GM13976 (cell line): ENCODE measurements at regions not wholly inside any gene's neighbourhood (a gene's known extent, or its start where the extent isn't known, plus 50 kb on each side); places are given as distances from the start of the nearest gene placed in this dataset.

ENCODE experiments used
- DNase-seq: peaks from one replicate; pipeline ENCODE4 v3.0.0; 2012; ENCODE audit warnings: low spot score
- in situ Hi-C: fragments of 300-500 bp; cut with MboI; formaldehyde crosslinking; loops from one replicate; pipeline ENCODE4 v1.12.0; 2022; ENCODE audit warnings: low sequenced_read_pairs, mixed read lengths, inconsistent platforms; ENCODE audit not compliant: unreplicated experiment
- TF ChIP-seq, protein P1 (sequence below): IDR thresholded peaks from 2 replicates; pipeline ENCODE4 v1.5.1; 2012; ENCODE audit warnings: borderline replicate concordance, mild to moderate bottlenecking; ENCODE audit not compliant: insufficient read depth; ENCODE audit errors: extremely low read depth, missing control alignments, control extremely low read depth

GRCh38 chr16:79788949-79789348 lies 188.4 kb upstream of the MAF start:
- TF ChIP-seq, protein P1, sequence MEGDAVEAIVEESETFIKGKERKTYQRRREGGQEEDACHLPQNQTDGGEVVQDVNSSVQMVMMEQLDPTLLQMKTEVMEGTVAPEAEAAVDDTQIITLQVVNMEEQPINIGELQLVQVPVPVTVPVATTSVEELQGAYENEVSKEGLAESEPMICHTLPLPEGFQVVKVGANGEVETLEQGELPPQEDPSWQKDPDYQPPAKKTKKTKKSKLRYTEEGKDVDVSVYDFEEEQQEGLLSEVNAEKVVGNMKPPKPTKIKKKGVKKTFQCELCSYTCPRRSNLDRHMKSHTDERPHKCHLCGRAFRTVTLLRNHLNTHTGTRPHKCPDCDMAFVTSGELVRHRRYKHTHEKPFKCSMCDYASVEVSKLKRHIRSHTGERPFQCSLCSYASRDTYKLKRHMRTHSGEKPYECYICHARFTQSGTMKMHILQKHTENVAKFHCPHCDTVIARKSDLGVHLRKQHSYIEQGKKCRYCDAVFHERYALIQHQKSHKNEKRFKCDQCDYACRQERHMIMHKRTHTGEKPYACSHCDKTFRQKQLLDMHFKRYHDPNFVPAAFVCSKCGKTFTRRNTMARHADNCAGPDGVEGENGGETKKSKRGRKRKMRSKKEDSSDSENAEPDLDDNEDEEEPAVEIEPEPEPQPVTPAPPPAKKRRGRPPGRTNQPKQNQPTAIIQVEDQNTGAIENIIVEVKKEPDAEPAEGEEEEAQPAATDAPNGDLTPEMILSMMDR, result no peak
- DNase-seq, result no peak
- in situ Hi-C loops, result no loop called here

GRCh38 chr16:79786389-79786788 lies 185.9 kb upstream of the MAF start:
- in situ Hi-C loops, result no loop called here
- TF ChIP-seq, protein P1, result no peak
- DNase-seq, result no peak

DNA sequence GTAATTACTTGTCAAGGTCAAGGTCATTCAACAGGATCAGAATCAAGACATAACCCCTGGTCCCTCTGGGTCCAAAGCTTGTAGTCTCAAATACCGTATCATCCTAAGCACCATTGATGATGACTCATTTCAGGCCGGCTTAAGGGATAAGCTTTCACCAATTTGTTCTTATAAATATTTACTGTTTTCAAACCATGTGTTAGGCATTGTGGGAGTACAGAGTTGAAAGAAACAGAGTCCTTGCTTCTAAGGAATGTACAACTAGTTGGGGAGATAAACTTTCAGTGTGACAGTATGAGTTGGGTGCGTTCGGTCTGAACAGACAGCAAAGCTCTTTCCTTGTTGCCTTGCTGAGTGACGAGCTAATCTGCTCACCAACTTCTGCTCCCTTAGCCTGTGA lies 183.5 kb upstream of the MAF start:
- TF ChIP-seq, protein P1, result no peak
- DNase-seq, result no peak

GRCh38 chr16:79777679-79778078 lies 177.1 kb upstream of the MAF start:
- no peak for DNase-seq
- in situ Hi-C loops, result no loop called here

More for the DNA sequence above, 183.5 kb upstream of the MAF start:
- in situ Hi-C loops, result no loop called here

GRCh38 chr16:79776243-79776847 lies 175.8 kb upstream of the MAF start:
- in situ Hi-C loops, result no loop called here
- TF ChIP-seq, protein P1, result no peak
- no peak for DNase-seq

More at GRCh38 chr16:79777679-79778078, 177.1 kb upstream of the MAF start:
- TF ChIP-seq, protein P1, result no peak

- DNase-seq, result no peak
- TF ChIP-seq, protein P1, result no peak
- in situ Hi-C loops, result no loop called here
These were observed 172.2 kb upstream of the MAF start for GRCh38 chr16:79772784-79773183.
